OCI-LY1 (cell line): ENCODE measurements at regions not wholly inside any gene's neighbourhood (a gene's known extent, or its start where the extent isn't known, plus 50 kb on each side); places are given as distances from the start of the nearest gene placed in this dataset.

Source experiments
- H2AFZ ChIP-seq: fragments of 200-600 bp; sonication (generic), shearing (Covaris generic); 2 replicates; pipeline ENCODE4 v1.6.0; 2014; ENCODE audit warnings: antibody characterized with exemption, mild to moderate bottlenecking, low read length
- H3F3A ChIP-seq: fragments of 200-600 bp; sonication (generic), shearing (Covaris generic); 2 replicates; pipeline ENCODE4 v1.6.0; 2014; ENCODE audit warnings: mild to moderate bottlenecking, antibody characterized with exemption, low read length, moderate library complexity; ENCODE audit not compliant: insufficient read depth
- H3K27ac ChIP-seq: fragments of 200-600 bp; sonication (generic); 2 replicates; pipeline ENCODE4 v1.5.1; 2014; ENCODE audit warnings: low read length, mixed run types, mild to moderate bottlenecking, low read depth; ENCODE audit not compliant: poor library complexity, severe bottlenecking
- H3K27me3 ChIP-seq: fragments of 200-600 bp; sonication (generic); 2 replicates; pipeline ENCODE4 v1.6.0; 2014; ENCODE audit warnings: antibody characterized with exemption, mild to moderate bottlenecking, low read length, moderate library complexity; ENCODE audit not compliant: insufficient read depth
- H3K36me3 ChIP-seq: fragments of 200-600 bp; sonication (generic); 2 replicates; pipeline ENCODE4 v1.6.1; 2014; ENCODE audit warnings: mild to moderate bottlenecking, antibody characterized with exemption, low read length, moderate library complexity, mixed read lengths; ENCODE audit not compliant: insufficient read depth
- H3K4me1 ChIP-seq: fragments of 200-600 bp; sonication (generic); 2 replicates; pipeline ENCODE4 v1.5.1; 2014; ENCODE audit warnings: mild to moderate bottlenecking, low read length, moderate library complexity; ENCODE audit not compliant: insufficient read depth, severe bottlenecking
- H3K4me2 ChIP-seq: fragments of 200-600 bp; sonication (generic), shearing (Covaris generic); 2 replicates; pipeline ENCODE4 v1.6.1; 2014; ENCODE audit warnings: low read length
- H3K4me3 ChIP-seq: fragments of 200-600 bp; sonication (generic); 2 replicates; pipeline ENCODE4 v1.5.1; 2014; ENCODE audit warnings: low read length, low read depth, mild to moderate bottlenecking, mixed read lengths; ENCODE audit not compliant: poor library complexity, severe bottlenecking
- H3K79me2 ChIP-seq: fragments of 200-600 bp; shearing (Covaris generic); 2 replicates; pipeline ENCODE4 v1.6.1; 2016; ENCODE audit warnings: mixed run types, low read length, mixed read lengths; ENCODE audit not compliant: insufficient read depth
- H3K9ac ChIP-seq: fragments of 200-600 bp; sonication (generic), shearing (Covaris generic); 2 replicates; pipeline ENCODE4 v1.6.1; 2014; ENCODE audit warnings: mild to moderate bottlenecking, low read length, mixed read lengths
- H3K9me2 ChIP-seq: fragments of 200-600 bp; sonication (generic), shearing (Covaris generic); 2 replicates; pipeline ENCODE4 v1.6.1; 2014; ENCODE audit warnings: low read depth, mild to moderate bottlenecking, low read length, mixed read lengths
- H3K9me3 ChIP-seq: fragments of 200-600 bp; shearing (Covaris generic); 2 replicates; pipeline ENCODE4 v1.6.1; 2014; ENCODE audit warnings: low read length, mixed read lengths
- H4K20me1 ChIP-seq: fragments of 200-600 bp; sonication (generic), shearing (Covaris generic); 2 replicates; pipeline ENCODE4 v1.6.0; 2016; ENCODE audit warnings: mild to moderate bottlenecking, low read length; ENCODE audit not compliant: insufficient read depth
- CTCF ChIP-seq: fragments of 200-600 bp; sonication (generic), shearing (Covaris generic); IDR thresholded peaks from 2 replicates; pipeline ENCODE4 v1.5.1; 2017; ENCODE audit warnings: mild to moderate bottlenecking, antibody characterized with exemption, low read length, moderate library complexity, mixed read lengths
- EZH2 ChIP-seq: fragments of 200-600 bp; sonication (generic), shearing (Covaris generic); IDR thresholded peaks from 2 replicates; pipeline ENCODE4 v1.8.0; 2017; ENCODE audit warnings: borderline replicate concordance, mixed run types, mild to moderate bottlenecking, antibody characterized with exemption, low read length, moderate library complexity, mixed read lengths

- Histone ChIP-seq H3K9ac (no peak overlapping the region), H3F3A (no peaks in the 10 kb centered on the region), H2AFZ (no peak overlapping the region), H3K27ac (no peak overlapping the region), H3K36me3 (no peaks in the 10 kb centered on the region), H4K20me1 (no peaks in the 10 kb centered on the region), H3K4me3 (no peak overlapping the region), H3K27me3 (no peaks in the 10 kb centered on the region), H3K9me3 (no peaks in the 10 kb centered on the region), H3K4me1 (no peaks in the 10 kb centered on the region), H3K79me2 (no peaks in the 10 kb centered on the region), H3K9me2 (no peaks in the 10 kb centered on the region), H3K4me2 (no peak overlapping the region)
- TF ChIP-seq CTCF (no peak), EZH2 (no peak)
Observed at GRCh38 chr4:181688872-181689271, 554.3 kb upstream of the TENM3 start.

GRCh38 chr4:181690498-181690897, 552.7 kb upstream of the TENM3 start:
- no peak overlapping the region for H3K9ac ChIP-seq
- no peak overlapping the region for H3K4me2 ChIP-seq
- H3K4me3 ChIP-seq: no peak overlapping the region
- H3K9me3 ChIP-seq: no peaks in the 10 kb centered on the region
- H3K9me2 ChIP-seq: no peaks in the 10 kb centered on the region
- H3K4me1 ChIP-seq: no peaks in the 10 kb centered on the region
- no peaks in the 10 kb centered on the region for H3K79me2 ChIP-seq
- H4K20me1 ChIP-seq: no peaks in the 10 kb centered on the region
- H3F3A ChIP-seq: no peaks in the 10 kb centered on the region
- TF ChIP-seq CTCF: no peak
- H3K27ac ChIP-seq: no peak overlapping the region
- H2AFZ ChIP-seq: no peak overlapping the region
- no peaks in the 10 kb centered on the region for H3K36me3 ChIP-seq
- H3K27me3 ChIP-seq: no peaks in the 10 kb centered on the region

- H3K27ac ChIP-seq: no peak overlapping the region
- H3K27me3 ChIP-seq: no peaks in the 10 kb centered on the region
- H3K9ac ChIP-seq: no peak overlapping the region
- no peaks in the 10 kb centered on the region for H3K4me1 ChIP-seq
- TF ChIP-seq EZH2 (no peak), CTCF (no peak)
- H3K4me3 ChIP-seq: no peak overlapping the region
- H2AFZ ChIP-seq: no peak overlapping the region
- no peaks in the 10 kb centered on the region for H3F3A ChIP-seq
- no peaks in the 10 kb centered on the region for H3K36me3 ChIP-seq
- H3K9me2 ChIP-seq: no peaks in the 10 kb centered on the region
- H3K9me3 ChIP-seq: no peaks in the 10 kb centered on the region
- H3K4me2 ChIP-seq: no peak overlapping the region
- no peaks in the 10 kb centered on the region for H3K79me2 ChIP-seq
- no peaks in the 10 kb centered on the region for H4K20me1 ChIP-seq
Observed at GRCh38 chr4:181692965-181693364, 550.2 kb upstream of the TENM3 start.
